Esophagus (tissue), 2 donors: ENCODE measurements at regions not wholly inside any gene's neighbourhood (a gene's known extent, or its start where the extent isn't known, plus 50 kb on each side); places are given as distances from the start of the nearest gene placed in this dataset.

Experiments
- H3K27ac ChIP-seq, 2 donors: one replicate each; pipeline ENCODE4 v1.5.1; 2013; ENCODE audit warnings: low read depth in 2 of 2, mild to moderate bottlenecking in 2 of 2, inconsistent platforms in 1 of 2, low read length in 1 of 2, moderate library complexity in 1 of 2
- H3K27me3 ChIP-seq, 2 donors: one replicate each; pipeline ENCODE4 v1.6.1; 2013; ENCODE audit warnings: low read length in 2 of 2, control low read depth in 1 of 2, mild to moderate bottlenecking in 1 of 2; ENCODE audit not compliant: insufficient read depth in 2 of 2, control insufficient read depth in 1 of 2
- H3K36me3 ChIP-seq, 2 donors: one replicate each; pipeline ENCODE4 v1.6.1; 2013; ENCODE audit warnings: low read length in 1 of 2; ENCODE audit not compliant: control insufficient read depth in 2 of 2, insufficient read depth in 2 of 2
- H3K4me1 ChIP-seq, 2 donors: one replicate each; pipeline ENCODE4 v1.6.1; 2013; ENCODE audit warnings: low read length in 1 of 2; ENCODE audit not compliant: control insufficient read depth in 2 of 2, insufficient read depth in 2 of 2
- H3K4me3 ChIP-seq, 2 donors: one replicate each; pipeline ENCODE4 v1.5.1; 2013; ENCODE audit warnings: low read length in 2 of 2, mild to moderate bottlenecking in 2 of 2, low read depth in 1 of 2, moderate library complexity in 1 of 2
- H3K9me3 ChIP-seq, 2 donors: one replicate each; pipeline ENCODE4 v1.6.1; 2013; ENCODE audit warnings: mild to moderate bottlenecking in 2 of 2, low read depth in 1 of 2, low read length in 1 of 2, moderate library complexity in 1 of 2; ENCODE audit not compliant: control insufficient read depth in 2 of 2, insufficient read depth in 1 of 2
- WGBS, 2 donors: extraction: QIAGEN DNeasy Blood & Tissue Kit; methylation state at CpG; one replicate each; pipeline ENCODE4 v1.1.7; 2013; 5-methylcytosine and 5-hydroxymethylcytosine counted together
- donor health status: healthy with polysubstance abuse.
- donor health status: Bipolar disorder and iron deficiency.

GRCh38 chr12:18998343-18999261, 130.9 kb upstream of the PLEKHA5 start:
- Histone ChIP-seq H3K4me1 (peaks cover 0 to 5% of the 10 kb centered on the region in 2 donors), H3K9me3 (no peaks in the 10 kb centered on the region), H3K27me3 (no peaks in the 10 kb centered on the region), H3K36me3 (no peaks in the 10 kb centered on the region), H3K27ac (peak overlapping the region in 1 of 2 donors; percentile 15), H3K4me3 (no peak overlapping the region)
- WGBS, 2 donors, result 50 to 63% methylated on average over 9 of the region's 9 CpGs

GRCh38 chr12:19000836-19001235, 128.7 kb upstream of the PLEKHA5 start:
- 94 to 98% methylated on average over 2 of the region's 2 CpGs for WGBS, 2 donors
- Histone ChIP-seq H3K27ac (no peak overlapping the region), H3K36me3 (no peaks in the 10 kb centered on the region), H3K4me3 (no peak overlapping the region), H3K27me3 (no peaks in the 10 kb centered on the region), H3K4me1 (peaks cover 0 to 5% of the 10 kb centered on the region in 2 donors), H3K9me3 (no peaks in the 10 kb centered on the region)

- H3K36me3 ChIP-seq, result no peaks in the 10 kb centered on the region
- peaks cover 0 to 5% of the 10 kb centered on the region in 2 donors for H3K4me1 ChIP-seq
- no peaks in the 10 kb centered on the region for H3K9me3 ChIP-seq
- H3K27ac ChIP-seq, result no peak overlapping the region
- 85 to 90% methylated on average over 3 of the region's 3 CpGs for WGBS, 2 donors
- no peak overlapping the region for H3K4me3 ChIP-seq
- H3K27me3 ChIP-seq, result no peaks in the 10 kb centered on the region
Observed at GRCh38 chr12:19002216-19002615, 127.3 kb upstream of the PLEKHA5 start.

- H3K27me3 ChIP-seq, result no peaks in the 10 kb centered on the region
- H3K36me3 ChIP-seq, result no peaks in the 10 kb centered on the region
- H3K27ac ChIP-seq, result no peak overlapping the region
- H3K9me3 ChIP-seq, result no peaks in the 10 kb centered on the region
- H3K4me3 ChIP-seq, result no peak overlapping the region
- 44 to 52% methylated on average over 2 of the region's 2 CpGs for WGBS, 2 donors
- H3K4me1 ChIP-seq, result peaks cover 0 to 5% of the 10 kb centered on the region in 2 donors
Observed at GRCh38 chr12:19003141-19003540, 126.4 kb upstream of the PLEKHA5 start.

- no peak overlapping the region for H3K27ac ChIP-seq
- WGBS, 2 donors, result 71 to 83% methylated on average over 4 of the region's 4 CpGs
- H3K27me3 ChIP-seq, result no peaks in the 10 kb centered on the region
- no peaks in the 10 kb centered on the region for H3K36me3 ChIP-seq
- no peaks in the 10 kb centered on the region for H3K4me1 ChIP-seq
- H3K9me3 ChIP-seq, result no peaks in the 10 kb centered on the region
- no peak overlapping the region for H3K4me3 ChIP-seq
Observed at GRCh38 chr12:19003987-19004619, 125.4 kb upstream of the PLEKHA5 start.

GRCh38 chr12:19005257-19005801, 124.2 kb upstream of the PLEKHA5 start:
- 90% methylated on average over 4 of the region's 4 CpGs for WGBS, 2 donors
- H3K27me3 ChIP-seq, result no peaks in the 10 kb centered on the region
- no peaks in the 10 kb centered on the region for H3K36me3 ChIP-seq
- no peaks in the 10 kb centered on the region for H3K4me1 ChIP-seq
- no peaks in the 10 kb centered on the region for H3K9me3 ChIP-seq
- H3K27ac ChIP-seq, result no peak overlapping the region
- no peak overlapping the region for H3K4me3 ChIP-seq

GRCh38 chr12:19006626-19007137, 122.9 kb upstream of the PLEKHA5 start:
- no peaks in the 10 kb centered on the region for H3K27me3 ChIP-seq
- H3K27ac ChIP-seq, result no peak overlapping the region
- 48 to 74% methylated on average over 1 of the region's 1 CpG for WGBS, 2 donors
- no peak overlapping the region for H3K4me3 ChIP-seq
- H3K4me1 ChIP-seq, result no peaks in the 10 kb centered on the region
- H3K9me3 ChIP-seq, result no peaks in the 10 kb centered on the region
- H3K36me3 ChIP-seq, result no peaks in the 10 kb centered on the region

GRCh38 chr12:19008102-19008501, 121.4 kb upstream of the PLEKHA5 start:
- no peaks in the 10 kb centered on the region for H3K27me3 ChIP-seq
- 81 to 82% methylated on average over 2 of the region's 2 CpGs for WGBS, 2 donors

GRCh38 chr12:19010087-19010486, 119.4 kb upstream of the PLEKHA5 start:
- no peaks in the 10 kb centered on the region for H3K9me3 ChIP-seq
- H3K27ac ChIP-seq, result no peak overlapping the region
- no peak overlapping the region for H3K4me3 ChIP-seq
- no peaks in the 10 kb centered on the region for H3K36me3 ChIP-seq
- no peaks in the 10 kb centered on the region for H3K27me3 ChIP-seq
- H3K4me1 ChIP-seq, result no peaks in the 10 kb centered on the region
- WGBS, 2 donors, result 59 to 77% methylated on average over 3 of the region's 3 CpGs

More at GRCh38 chr12:19008102-19008501, 121.4 kb upstream of the PLEKHA5 start:
- H3K4me1 ChIP-seq, result no peaks in the 10 kb centered on the region
- no peak overlapping the region for H3K27ac ChIP-seq
- no peaks in the 10 kb centered on the region for H3K36me3 ChIP-seq
- no peak overlapping the region for H3K4me3 ChIP-seq
- H3K9me3 ChIP-seq, result no peaks in the 10 kb centered on the region
